ENCODE measurements at regions not wholly inside any gene's neighbourhood (a gene's known extent, or its start where the extent isn't known, plus 50 kb on each side); places are given as distances from the start of the nearest gene placed in this dataset.

DNA sequence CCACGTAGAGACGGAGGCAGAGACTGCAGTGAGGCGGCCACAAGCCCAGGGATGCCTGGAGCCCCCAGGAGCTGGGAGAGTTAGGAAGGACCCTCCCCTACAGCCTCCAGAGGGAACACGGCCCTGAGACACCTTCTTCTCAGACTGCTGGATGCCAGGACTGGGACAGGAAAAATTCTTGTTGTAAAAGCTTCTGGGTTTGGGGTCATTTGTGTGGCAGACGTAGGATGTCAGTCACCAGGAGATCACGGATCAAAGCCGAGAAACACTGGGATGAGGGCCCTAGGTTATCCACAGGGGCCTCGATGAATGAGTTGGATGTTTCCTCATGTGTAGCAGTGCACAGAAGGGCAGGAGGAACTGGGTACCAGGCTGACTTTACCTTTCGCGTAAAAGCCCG, 163.7 kb downstream of the SHOX start:
- TF ChIP-seq ZNF586 (CRISPR knock-in tag; conservative IDR thresholded peaks at IDR 0.05) (no peak), CHD2 (IDR thresholded peaks at IDR 0.05; ENCODE audit: low read depth, low read length) (no peak), RAD21 (CRISPR knock-in tag; conservative IDR thresholded peaks at IDR 0.05 in 1 of 2, IDR thresholded peaks at IDR 0.05 in 1 of 2) (no peak), ZC3H4 (CRISPR knock-in tag; IDR thresholded peaks at IDR 0.05; ENCODE audit: borderline replicate concordance) (no peak)
- TF ChIP-seq, protein P1, sequence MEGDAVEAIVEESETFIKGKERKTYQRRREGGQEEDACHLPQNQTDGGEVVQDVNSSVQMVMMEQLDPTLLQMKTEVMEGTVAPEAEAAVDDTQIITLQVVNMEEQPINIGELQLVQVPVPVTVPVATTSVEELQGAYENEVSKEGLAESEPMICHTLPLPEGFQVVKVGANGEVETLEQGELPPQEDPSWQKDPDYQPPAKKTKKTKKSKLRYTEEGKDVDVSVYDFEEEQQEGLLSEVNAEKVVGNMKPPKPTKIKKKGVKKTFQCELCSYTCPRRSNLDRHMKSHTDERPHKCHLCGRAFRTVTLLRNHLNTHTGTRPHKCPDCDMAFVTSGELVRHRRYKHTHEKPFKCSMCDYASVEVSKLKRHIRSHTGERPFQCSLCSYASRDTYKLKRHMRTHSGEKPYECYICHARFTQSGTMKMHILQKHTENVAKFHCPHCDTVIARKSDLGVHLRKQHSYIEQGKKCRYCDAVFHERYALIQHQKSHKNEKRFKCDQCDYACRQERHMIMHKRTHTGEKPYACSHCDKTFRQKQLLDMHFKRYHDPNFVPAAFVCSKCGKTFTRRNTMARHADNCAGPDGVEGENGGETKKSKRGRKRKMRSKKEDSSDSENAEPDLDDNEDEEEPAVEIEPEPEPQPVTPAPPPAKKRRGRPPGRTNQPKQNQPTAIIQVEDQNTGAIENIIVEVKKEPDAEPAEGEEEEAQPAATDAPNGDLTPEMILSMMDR (IDR thresholded peaks at IDR 0.05 in 2 of 3, conservative IDR thresholded peaks at IDR 0.05 in 1 of 3; ENCODE audit: insufficient read depth in 2 of 3, low read depth in 1 of 3, low read length in 3 of 3): no peak
- TF ChIP-seq, protein P2, sequence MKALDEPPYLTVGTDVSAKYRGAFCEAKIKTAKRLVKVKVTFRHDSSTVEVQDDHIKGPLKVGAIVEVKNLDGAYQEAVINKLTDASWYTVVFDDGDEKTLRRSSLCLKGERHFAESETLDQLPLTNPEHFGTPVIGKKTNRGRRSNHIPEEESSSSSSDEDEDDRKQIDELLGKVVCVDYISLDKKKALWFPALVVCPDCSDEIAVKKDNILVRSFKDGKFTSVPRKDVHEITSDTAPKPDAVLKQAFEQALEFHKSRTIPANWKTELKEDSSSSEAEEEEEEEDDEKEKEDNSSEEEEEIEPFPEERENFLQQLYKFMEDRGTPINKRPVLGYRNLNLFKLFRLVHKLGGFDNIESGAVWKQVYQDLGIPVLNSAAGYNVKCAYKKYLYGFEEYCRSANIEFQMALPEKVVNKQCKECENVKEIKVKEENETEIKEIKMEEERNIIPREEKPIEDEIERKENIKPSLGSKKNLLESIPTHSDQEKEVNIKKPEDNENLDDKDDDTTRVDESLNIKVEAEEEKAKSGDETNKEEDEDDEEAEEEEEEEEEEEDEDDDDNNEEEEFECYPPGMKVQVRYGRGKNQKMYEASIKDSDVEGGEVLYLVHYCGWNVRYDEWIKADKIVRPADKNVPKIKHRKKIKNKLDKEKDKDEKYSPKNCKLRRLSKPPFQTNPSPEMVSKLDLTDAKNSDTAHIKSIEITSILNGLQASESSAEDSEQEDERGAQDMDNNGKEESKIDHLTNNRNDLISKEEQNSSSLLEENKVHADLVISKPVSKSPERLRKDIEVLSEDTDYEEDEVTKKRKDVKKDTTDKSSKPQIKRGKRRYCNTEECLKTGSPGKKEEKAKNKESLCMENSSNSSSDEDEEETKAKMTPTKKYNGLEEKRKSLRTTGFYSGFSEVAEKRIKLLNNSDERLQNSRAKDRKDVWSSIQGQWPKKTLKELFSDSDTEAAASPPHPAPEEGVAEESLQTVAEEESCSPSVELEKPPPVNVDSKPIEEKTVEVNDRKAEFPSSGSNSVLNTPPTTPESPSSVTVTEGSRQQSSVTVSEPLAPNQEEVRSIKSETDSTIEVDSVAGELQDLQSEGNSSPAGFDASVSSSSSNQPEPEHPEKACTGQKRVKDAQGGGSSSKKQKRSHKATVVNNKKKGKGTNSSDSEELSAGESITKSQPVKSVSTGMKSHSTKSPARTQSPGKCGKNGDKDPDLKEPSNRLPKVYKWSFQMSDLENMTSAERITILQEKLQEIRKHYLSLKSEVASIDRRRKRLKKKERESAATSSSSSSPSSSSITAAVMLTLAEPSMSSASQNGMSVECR (CRISPR knock-in tag; IDR thresholded peaks at IDR 0.05): no peak
